GM19099 (cell line): ENCODE measurements at regions not wholly inside any gene's neighbourhood (a gene's known extent, or its start where the extent isn't known, plus 50 kb on each side); places are given as distances from the start of the nearest gene placed in this dataset.

Experiments
- POLR2A ChIP-seq: IDR thresholded peaks from 3 replicates; pipeline ENCODE4 v1.6.1; 2011; ENCODE audit warnings: low read depth; ENCODE audit not compliant: insufficient read length; ENCODE audit errors: extremely low read depth

DNA sequence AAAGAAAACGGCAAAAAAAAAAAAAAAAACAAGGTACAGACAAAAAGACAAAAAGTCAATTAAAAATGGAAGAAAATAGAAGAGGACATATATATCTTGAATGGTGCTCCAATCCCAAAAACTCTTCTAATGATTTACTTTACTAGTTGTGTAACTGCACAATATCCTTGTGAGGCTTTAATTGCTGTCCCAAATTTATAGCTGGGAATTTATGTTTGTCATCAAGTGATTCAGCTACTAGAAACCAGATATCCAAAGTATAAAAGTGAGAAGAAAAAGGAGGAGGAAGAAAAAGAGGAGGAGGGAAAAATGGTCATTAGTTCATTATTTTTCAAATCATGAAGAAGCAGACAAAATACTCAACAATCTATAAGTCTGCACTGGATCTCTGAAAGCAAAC, 150.8 kb upstream of the ARPP21 start:
- TF ChIP-seq POLR2A = no peak

DNA sequence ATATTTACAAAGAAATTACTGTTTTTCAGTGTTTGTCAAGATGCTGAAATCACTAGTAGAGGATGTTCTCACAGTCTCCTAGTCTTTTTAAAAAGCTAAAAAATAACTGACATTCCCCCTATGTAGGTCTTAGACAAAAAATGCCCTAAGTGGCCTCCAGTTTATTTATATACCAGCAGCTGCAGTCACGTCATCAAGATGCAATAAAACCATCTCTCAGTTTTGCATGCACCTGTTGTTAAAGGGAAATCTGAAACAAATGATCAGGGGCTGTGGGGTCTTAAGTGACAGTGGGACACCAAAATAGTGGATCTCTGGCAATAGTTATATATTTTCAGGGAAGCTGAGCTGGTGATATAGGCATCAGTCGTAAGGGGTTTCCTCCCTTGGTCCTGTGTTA, 146.5 kb upstream of the ARPP21 start:
- no peak for TF ChIP-seq POLR2A

DNA sequence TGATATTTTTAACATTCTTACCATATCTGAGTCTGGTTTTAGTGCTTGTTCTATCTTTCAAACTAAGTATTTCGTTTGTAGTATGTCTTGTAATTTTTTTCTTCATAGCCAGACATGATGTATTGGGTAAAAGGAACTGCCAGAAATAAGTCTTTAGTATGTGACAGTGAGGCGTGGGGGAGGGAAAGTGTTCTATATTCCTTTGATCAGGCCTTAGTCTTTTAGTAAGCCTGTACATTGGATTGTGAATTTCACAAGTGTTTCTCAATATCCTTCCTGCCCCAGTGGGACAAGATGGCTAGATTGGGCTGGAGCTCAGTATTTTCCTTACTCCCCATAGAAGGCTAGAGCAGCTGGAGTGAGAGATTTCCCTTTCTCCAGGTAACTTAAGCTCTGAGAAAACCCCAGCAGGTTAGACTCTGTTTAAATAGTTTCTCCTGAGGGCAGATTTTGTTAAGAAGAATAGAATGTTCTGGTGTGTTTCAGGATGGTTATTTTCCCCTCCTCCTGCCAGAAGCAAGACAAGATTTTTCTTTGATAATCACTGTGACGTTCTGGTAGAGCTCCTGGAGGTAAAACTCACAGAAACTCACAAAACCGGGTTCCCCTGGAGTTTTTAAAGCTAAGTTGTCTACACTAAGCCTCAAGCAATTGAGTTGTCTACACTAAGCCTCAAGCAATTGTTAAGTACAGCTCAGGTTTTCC, 140.7 kb upstream of the ARPP21 start:
- no peak for TF ChIP-seq POLR2A

DNA sequence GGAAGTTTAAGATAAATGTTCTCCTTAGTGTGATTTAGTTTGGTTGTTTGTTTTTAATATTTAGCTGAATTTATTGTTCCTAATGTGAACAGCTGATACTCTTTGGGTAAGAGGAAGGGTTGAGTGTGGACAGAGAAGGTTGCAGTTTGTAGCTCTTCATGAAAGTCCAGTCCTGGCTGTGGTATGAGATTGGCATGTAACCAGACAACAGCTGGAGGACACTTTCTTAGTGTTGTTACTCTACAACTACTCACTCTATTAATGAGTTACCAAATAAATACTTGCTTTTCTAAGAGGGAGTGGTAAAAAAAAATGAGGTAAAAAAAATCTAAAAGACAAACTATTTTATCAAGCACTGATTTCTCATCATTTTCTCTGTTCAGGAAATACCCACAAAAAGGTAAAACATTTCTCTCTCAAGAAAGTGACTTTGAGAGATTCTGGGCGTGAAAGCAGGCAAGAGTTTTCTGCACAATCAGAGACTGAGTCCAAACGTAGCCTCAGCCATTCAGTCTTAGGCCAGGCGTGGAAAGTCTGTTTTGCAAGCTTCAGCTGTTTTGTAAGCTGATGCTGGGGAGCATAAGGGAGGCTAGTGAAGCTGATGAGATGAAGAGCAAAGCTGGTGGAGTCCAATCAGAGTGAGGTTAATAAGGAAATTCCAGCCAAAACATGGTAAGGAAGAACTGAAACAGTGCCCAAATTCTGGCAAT, 138.5 kb upstream of the ARPP21 start:
- TF ChIP-seq POLR2A = no peak

DNA sequence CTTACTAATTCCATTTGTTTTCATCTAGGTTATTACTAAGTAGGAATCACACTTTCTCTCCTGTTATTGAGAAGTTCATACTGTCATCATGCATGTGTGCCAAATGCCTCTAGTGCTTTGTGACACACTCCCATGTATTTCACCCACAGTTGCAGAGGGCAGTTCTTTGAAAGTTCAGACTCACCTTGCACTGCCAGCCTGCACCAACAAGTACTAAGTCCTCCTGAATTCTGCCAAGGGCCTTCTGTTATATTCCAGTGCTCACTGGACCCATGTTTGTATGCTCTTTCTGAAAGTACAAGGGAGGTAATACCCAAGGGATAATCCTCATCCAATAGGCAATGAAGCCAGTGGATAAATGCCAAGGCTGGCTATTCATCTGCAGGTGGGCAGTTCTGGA, 136.6 kb upstream of the ARPP21 start:
- TF ChIP-seq POLR2A = no peak

DNA sequence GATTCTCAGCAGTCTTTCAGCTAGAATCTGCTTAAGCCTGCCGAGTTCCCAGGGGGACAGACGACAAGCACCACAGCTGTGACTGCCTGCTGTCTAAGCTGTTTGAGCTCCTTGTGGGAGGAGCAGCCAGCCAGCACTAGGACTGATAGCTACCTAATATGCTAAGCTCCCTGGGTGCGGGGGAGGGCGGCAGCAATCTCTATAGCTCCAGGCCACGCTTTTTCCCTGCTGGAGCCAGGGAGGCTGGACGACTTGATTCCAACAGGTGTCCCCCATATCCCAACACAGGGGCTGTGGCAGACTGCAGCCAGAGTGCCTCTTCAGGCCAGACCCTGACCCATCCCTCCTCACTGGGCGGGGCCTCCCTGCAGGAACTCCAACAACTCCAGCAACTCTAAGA, 134.1 kb upstream of the ARPP21 start:
- TF ChIP-seq POLR2A = no peak

DNA sequence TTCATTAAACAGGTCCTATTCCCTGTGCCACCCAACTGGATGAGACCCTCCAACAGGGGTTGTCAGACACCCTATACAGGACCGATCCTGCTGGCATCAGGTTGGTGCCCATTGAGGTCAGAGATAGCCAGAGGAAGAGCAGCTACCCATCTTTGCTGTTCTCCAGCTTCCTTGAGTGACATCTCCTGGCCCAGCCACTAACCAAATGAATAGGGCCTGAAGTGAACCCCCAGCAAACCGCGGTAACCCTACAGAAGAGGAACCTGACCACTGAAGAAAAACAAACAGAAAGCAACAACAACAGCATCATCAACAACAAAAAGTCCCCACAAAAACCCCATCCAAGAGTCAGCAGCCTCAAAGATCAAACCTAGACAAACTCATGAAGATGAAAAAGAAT, 133.6 kb upstream of the ARPP21 start:
- no peak for TF ChIP-seq POLR2A

DNA sequence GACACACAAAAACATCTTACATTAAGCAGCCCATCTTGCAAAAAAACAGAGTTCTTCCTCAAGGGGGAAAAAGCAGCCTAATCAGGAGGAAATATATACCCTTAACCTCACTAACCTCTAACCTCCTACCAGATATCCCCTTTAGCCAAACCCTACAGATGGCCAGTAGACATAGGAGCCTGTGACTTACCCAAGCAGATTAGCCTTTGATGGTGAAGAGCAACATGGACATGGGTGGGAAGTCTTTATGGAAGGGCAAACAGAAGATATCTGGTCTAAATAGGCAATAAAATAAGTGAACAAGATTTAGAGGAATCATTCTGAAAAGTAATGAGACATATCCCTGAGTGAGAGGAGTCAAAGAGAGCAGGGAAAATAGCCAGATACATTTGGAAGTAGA, 119.4 kb upstream of the ARPP21 start:
- TF ChIP-seq POLR2A = no peak

DNA sequence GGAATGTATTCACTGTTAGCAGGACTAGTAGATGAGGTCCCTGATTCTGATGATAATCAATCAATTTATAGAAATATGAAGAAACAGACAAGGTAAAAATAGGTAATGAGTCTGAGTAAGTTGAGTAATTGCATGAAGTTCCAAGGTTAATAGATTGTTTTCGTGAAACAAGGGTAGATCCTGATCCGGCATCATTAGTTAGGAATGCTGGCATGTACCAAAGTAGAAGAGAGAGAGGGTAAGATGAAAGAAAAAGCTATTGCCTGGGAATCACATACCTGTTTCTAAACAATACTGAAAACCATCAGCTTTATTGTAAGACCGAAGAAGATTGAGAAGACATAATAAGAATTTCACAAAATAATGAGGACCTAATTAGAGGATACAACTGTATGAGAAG, 118.1 kb upstream of the ARPP21 start:
- TF ChIP-seq POLR2A = no peak

DNA sequence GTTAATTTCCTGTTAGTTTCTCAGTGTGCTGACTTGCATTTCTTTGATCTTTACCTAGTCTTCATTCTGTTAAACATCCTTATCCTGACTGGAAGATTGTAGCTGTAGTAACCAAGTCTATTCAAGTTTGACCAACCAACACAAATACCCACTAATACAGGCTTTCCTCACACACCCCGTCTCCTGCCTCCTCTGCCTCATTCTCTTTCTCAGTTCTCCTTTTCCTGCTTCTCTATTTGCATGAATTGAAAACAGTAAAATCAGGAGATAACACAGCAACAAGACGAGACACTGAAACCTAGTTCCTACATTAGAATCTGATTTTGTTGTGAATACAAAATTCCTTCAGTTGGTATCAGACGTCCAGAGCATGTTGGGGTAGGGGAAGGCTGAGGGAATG, 116.9 kb upstream of the ARPP21 start:
- TF ChIP-seq POLR2A = no peak

DNA sequence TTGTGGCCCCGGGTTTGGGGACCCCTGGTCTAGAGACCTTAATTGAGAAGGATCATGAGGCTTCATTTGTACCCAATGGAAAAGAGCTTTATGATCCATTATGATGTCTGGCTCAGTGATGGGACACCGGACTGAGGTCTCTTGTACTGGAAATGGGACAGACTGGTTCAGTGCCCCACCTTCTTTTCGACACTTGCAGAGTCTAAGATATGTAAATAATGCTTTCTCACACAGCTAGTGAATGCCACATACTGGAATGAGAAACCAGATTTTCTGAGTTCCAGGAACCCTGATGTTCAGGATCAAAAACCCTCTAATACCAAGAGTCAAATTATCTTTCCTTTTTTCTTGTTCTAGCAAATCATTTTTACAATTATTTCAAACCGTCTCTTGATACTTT, 116.3 kb upstream of the ARPP21 start:
- TF ChIP-seq POLR2A = no peak

DNA sequence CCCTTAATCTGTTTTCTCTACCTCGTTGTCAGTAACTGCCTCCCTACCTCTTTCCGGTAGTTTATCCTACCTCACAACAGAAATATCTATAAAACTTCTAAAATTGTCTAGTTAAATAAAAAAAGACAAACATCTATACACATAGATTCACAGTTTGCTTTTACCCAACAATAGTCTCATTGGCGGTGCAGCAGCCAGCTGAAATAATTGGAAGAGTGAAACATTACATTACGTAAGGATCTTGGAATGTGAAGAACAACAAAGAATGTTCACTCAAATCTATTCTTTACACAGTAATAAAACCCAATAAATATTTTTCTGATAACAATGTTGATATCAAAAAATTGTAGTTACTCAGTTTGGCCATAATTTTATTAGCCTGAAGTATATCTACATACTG, 115.5 kb upstream of the ARPP21 start:
- TF ChIP-seq POLR2A = no peak

DNA sequence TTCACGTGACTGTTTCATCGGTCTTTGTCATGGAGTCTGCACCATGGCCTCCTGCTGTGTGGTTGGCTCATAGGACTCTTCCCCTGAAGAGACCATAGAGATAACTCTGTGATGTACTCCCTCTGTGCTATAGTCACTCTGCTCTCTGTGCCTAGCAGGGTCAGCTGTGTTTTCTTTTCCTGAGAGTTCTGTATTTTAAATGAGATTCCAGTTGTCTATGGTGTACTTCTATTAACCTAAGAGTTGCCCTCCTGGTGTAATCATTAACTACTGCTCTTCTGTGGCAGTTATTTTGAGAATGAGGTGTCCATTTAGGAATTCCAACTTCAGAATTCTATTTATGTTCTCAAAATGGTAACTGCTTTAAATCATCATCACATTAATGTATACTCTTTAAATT, 114.5 kb upstream of the ARPP21 start:
- no peak for TF ChIP-seq POLR2A

DNA sequence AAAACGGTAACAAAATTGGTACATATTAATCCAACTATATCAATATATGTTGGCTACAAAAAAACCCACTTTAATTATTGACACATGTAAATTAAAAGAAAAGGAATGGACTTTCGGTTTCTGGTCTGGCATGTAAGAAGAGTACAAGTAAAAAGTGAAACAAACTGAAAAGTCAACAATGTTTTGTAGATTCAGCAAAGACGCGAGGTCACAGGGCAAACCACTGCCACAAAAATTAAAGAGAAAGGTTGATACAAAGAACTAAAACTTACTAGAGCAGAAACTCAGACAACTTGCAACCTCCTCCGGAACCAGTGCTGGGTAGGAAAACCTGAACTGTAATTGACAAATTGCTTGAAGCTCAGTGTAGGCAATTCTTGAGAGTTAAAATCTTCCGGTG, 110.6 kb upstream of the ARPP21 start:
- TF ChIP-seq POLR2A = no peak

DNA sequence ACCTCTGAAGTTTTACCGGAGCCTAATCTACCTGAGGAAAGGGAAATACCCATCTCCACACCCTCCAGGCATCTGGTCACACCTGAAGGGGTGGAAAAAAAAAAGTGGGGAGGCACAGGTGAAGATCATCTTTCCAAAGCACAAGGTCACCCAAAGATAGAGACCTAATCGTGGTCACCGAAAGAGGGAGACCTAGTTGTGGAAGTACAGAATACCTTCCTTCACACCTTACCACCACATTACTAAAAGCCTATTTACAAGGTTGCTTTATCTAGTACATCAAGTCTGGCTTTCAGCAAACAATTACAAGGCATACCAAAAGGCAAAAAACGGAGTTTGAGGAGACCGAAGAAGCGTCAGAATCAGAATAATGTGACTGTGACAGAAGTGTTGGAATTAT, 110.0 kb upstream of the ARPP21 start:
- no peak for TF ChIP-seq POLR2A

DNA sequence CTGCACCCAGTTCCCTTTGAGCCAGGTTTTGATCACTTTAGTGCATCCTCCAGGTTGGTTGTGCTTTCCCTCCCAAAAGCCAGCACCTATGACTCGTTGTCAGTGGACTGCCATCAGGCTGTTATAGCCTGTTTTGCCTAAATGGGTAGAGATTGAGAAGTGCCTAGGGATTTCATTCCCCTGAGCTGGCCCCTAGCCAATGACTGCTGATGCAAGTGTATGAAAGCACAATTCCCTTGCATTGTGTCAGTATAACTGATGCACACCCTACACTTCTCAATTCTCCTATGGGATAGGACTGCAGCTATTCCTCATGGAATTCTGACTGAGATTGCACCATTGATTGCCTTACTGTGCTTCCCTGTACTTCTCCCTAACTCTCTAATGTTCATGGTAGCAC, 102.1 kb upstream of the ARPP21 start:
- no peak for TF ChIP-seq POLR2A

DNA sequence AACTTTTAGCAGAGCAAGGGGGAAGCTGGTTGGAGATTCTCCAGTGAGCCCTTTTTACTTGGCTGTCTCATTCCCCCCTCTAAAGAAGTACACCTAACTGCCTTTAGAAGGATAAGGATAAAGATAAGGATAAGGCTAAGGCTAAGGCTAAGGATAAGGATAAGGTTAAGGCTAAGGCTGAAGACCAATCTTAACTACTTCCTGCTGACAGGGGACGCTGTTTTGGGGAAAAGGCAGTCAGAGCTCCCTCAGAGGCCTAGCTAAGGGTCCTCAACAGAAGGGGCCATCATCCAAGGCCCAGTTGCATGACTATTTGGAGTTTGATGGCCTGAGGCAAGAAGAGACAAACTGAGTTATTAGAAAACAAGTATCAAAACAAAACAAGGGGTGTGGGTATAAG, 94.3 kb upstream of the ARPP21 start:
- TF ChIP-seq POLR2A = no peak
